ENCODE measurements at regions not wholly inside any gene's neighbourhood (a gene's known extent, or its start where the extent isn't known, plus 50 kb on each side); places are given as distances from the start of the nearest gene placed in this dataset.

DNA sequence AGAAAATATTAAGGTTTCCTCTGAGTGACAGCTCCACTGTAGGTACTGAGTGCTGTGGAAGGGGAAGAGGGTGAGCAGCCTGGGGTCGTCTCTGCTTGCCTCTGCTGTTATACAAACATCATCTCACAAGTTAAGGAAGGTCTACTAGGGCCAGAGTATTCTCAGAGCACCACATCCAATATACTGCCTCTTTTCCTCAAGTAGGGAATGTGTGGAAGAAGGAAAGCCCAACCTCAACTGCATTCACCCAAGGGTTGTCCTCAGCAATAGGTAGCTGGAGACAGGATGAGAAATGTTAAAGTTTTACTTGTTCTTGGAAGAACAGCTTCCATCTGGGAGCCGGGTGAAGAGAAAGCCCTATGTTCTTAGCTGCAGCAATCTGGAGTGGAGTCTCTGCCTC is 1062.3 kb upstream of the CDH10 start:
- Histone ChIP-seq H3K36me3 (no peaks in the 10 kb centered on the region), H3K27me3 (no peaks in the 10 kb centered on the region), H3K4me1 (no peaks in the 10 kb centered on the region), H3K27ac (no peak overlapping the region), H3K4me3 (no peak overlapping the region), H3K9me3 (no peaks in the 10 kb centered on the region)
- DNase-seq = no peak
- TF ChIP-seq, protein P1, sequence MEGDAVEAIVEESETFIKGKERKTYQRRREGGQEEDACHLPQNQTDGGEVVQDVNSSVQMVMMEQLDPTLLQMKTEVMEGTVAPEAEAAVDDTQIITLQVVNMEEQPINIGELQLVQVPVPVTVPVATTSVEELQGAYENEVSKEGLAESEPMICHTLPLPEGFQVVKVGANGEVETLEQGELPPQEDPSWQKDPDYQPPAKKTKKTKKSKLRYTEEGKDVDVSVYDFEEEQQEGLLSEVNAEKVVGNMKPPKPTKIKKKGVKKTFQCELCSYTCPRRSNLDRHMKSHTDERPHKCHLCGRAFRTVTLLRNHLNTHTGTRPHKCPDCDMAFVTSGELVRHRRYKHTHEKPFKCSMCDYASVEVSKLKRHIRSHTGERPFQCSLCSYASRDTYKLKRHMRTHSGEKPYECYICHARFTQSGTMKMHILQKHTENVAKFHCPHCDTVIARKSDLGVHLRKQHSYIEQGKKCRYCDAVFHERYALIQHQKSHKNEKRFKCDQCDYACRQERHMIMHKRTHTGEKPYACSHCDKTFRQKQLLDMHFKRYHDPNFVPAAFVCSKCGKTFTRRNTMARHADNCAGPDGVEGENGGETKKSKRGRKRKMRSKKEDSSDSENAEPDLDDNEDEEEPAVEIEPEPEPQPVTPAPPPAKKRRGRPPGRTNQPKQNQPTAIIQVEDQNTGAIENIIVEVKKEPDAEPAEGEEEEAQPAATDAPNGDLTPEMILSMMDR (IDR thresholded peaks at IDR 0.05) = no peak
- intact Hi-C loops (cut with DNase I; ENCODE audit: low total_unique reads) = no loop called here

DNA sequence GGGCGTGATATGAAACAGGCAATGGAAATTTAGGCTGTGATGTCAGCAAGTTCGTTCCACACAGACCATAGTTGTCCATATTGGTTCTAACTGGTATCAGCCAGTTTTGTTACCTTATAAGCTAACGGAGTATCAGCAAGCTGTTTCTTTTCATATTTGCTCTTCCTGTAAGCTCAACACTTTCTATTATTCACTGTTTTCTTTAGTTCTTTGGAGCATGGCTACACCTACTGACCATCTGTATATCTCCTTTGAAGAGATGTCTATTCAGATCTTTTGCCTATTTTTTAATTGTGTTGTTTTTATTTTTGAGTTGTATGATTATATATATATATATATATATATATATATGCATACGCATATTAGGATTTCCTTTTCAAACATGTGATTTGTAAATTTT is 1057.2 kb upstream of the CDH10 start:
- intact Hi-C loops (cut with DNase I; ENCODE audit: low total_unique reads) = no loop called here
- no peaks in the 10 kb centered on the region for H3K36me3 ChIP-seq
- no peak overlapping the region for H3K27ac ChIP-seq
- no peak overlapping the region for H3K4me3 ChIP-seq
- H3K9me3 ChIP-seq = no peaks in the 10 kb centered on the region
- no peak for DNase-seq
- TF ChIP-seq, protein P1 (IDR thresholded peaks at IDR 0.05) = no peak
- H3K27me3 ChIP-seq = no peaks in the 10 kb centered on the region
- no peaks in the 10 kb centered on the region for H3K4me1 ChIP-seq

DNA sequence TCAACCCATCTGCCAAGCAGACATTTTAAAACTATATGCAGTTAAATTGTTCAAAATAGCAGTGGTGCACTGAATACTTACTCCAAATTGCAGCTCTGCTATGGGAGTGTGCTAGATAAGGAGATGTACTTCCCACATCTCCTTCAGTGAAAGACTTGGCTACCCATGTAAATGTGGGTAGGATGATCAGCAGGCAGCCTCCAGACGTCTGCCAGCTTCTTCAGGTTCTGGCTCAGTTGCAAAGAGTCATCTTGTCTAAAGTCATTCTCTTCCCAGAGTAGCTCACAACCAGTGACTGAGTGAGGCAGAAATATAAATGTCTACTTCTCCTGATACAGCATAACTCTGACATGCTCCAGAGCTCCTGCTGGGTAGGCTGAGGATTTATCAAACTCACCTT is 1050.0 kb upstream of the CDH10 start:
- Histone ChIP-seq H3K4me1 (no peaks in the 10 kb centered on the region), H3K36me3 (no peaks in the 10 kb centered on the region), H3K9me3 (no peaks in the 10 kb centered on the region), H3K27me3 (no peaks in the 10 kb centered on the region), H3K27ac (no peak overlapping the region), H3K4me3 (no peak overlapping the region)
- TF ChIP-seq, protein P1 (IDR thresholded peaks at IDR 0.05) = no peak
- DNase-seq = no peak
- intact Hi-C loops (cut with DNase I; ENCODE audit: low total_unique reads) = no loop called here

DNA sequence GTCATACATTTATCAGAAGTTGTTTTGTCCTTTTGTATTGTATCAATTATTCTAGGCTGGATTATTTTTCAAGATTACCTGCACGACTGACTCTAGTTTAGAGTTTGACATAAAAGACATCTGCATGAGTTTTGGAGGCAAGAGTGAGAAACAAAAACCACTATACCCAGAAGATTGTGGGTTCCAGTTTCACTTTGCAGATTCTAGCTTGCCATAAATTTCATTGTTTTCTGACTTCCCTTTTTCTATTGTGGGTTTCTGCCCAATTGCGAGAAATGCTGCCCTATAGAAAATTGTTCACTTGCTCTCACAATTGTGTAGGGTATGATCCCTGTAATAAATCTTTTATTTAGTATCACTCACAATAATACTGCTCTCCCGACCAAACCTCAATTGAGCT is 1043.4 kb upstream of the CDH10 start:
- Histone ChIP-seq H3K27me3 (no peaks in the 10 kb centered on the region), H3K27ac (no peak overlapping the region), H3K9me3 (no peaks in the 10 kb centered on the region), H3K4me3 (no peak overlapping the region), H3K36me3 (no peaks in the 10 kb centered on the region), H3K4me1 (no peaks in the 10 kb centered on the region)
- no peak for DNase-seq
- TF ChIP-seq, protein P1 (IDR thresholded peaks at IDR 0.05) = no peak
- intact Hi-C loops (cut with DNase I; ENCODE audit: low total_unique reads) = no loop called here

DNA sequence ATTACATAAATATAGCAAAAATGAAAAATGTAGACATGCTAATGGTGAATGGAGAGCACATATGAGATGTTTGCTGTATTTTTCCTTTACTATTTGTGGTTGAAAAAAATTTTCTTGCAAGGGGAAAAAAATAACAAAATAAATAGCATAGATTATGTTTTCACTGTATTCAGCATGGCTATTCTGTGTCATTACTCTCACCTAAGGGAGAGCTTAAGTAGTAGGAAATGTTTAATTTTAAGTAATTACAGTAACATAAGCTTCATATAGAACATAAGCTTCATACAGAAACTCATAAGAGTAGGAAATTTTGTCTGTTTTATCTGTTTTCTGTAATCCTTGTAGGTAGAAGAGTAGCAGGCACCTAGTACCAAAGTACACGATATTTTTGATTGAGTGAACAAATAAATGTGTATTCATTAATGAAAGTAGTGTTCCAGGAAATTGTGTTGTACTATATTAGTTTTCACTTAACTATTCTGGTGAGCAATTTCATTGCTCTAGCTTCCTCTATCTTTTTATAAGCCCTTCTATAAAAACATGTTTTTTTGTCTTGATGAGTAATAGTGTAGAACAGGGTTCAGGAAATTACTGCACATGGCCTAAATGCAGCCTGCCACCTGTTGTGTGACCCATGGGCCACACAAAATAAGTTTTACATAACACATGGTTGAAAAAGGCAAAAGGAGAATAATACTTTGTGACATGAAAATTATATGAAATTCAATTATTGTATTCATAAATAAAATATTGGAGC is 1025.0 kb upstream of the CDH10 start:
- intact Hi-C loops (cut with DNase I; ENCODE audit: low total_unique reads) = no loop called here
- TF ChIP-seq, protein P1 (IDR thresholded peaks at IDR 0.05) = no peak
- Histone ChIP-seq H3K36me3 (no peaks in the 10 kb centered on the region), H3K4me3 (no peak overlapping the region), H3K27ac (no peak overlapping the region), H3K9me3 (no peaks in the 10 kb centered on the region), H3K27me3 (no peaks in the 10 kb centered on the region), H3K4me1 (no peaks in the 10 kb centered on the region)
- no peak for DNase-seq

Data from tibial artery (tissue), 4 donors.